Upper lobe of left lung (tissue), 4 donors: ENCODE measurements at regions not wholly inside any gene's neighbourhood (a gene's known extent, or its start where the extent isn't known, plus 50 kb on each side); places are given as distances from the start of the nearest gene placed in this dataset.

Experiments used
- CTCF ChIP-seq, 6 experiments: fragments of 450-650 bp in 4 of 6; fragments of 200-600 bp in 2 of 6; sonication (generic) in 2 of 6; IDR thresholded peaks; one replicate each; pipeline ENCODE4 v1.5.1; 2016 to 2019; ENCODE audit warnings: antibody characterized with exemption in 6 of 6
- POLR2AphosphoS5 ChIP-seq, 2 donors: sonication (generic); formaldehyde crosslinking; IDR thresholded peaks; one replicate each; pipeline ENCODE4 v1.5.1; 2017; ENCODE audit warnings: antibody characterized with exemption in 2 of 2

- TF ChIP-seq CTCF (IDR thresholded peaks at IDR 0.05) (no peak), POLR2AphosphoS5 (IDR thresholded peaks at IDR 0.05) (no peak)
These were observed 405.7 kb downstream of the PRR16 start for GRCh38 chr5:120869831-120870230.
